Left ventricle myocardium superior (tissue), 1 donor: ENCODE measurements at regions not wholly inside any gene's neighbourhood (a gene's known extent, or its start where the extent isn't known, plus 50 kb on each side); places are given as distances from the start of the nearest gene placed in this dataset.
"Not testable (repeated sequence)": the region's sequence is repeated elsewhere in the genome, so short reads cannot be mapped to it uniquely, and the experiment has no call there.

ENCODE experiments used
- ATAC-seq: fragments of 200-7000 bp; cut with Tn5 transposase; one replicate; pipeline ENCODE4 v1.9.1; 2020; ENCODE audit warnings: mild to moderate bottlenecking, moderate library complexity
- DNase-seq: peaks from one replicate; pipeline ENCODE4 v3.0.0-alpha.2; 2020
- intact Hi-C: fragments of 100-400 bp; cut with micrococcal nuclease; formaldehyde crosslinking; loops from one replicate; pipeline ENCODE4 v1.11.0; 2022
- donor health status: DM: no; HTN: yes; CAD: no; lungs with severe emphysema.

GRCh38 chr13:38166116-38166515 lies 183.5 kb upstream of the UFM1 start:
- intact Hi-C loops, result no loop called here
- ATAC-seq (no peak), DNase-seq (no peak)

GRCh38 chr13:38160131-38160530 lies 189.5 kb upstream of the UFM1 start:
- intact Hi-C loops, result no loop called here
- DNase-seq, result no peak
- ATAC-seq, result no peak

DNA sequence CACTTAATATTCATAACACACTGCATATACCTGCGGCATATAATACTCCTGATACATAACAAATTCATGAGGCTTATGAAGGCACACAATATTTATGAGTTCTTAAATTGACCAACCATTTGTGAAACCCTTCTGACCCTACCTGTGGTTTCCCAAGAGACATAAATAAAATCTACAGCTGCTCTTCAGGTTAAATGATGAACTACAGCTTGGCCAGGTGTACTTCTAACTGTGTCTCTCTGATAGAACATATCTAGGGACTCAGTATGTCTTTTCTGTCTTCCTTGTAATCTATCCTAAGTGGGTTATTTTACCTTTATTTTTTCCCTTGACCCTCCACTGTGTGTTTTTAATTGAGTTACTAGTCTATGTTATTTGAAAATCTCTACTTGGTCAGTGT lies 189.9 kb upstream of the UFM1 start:
- ATAC-seq (no peak), DNase-seq (no peak)
- intact Hi-C loops, result no loop called here

DNA sequence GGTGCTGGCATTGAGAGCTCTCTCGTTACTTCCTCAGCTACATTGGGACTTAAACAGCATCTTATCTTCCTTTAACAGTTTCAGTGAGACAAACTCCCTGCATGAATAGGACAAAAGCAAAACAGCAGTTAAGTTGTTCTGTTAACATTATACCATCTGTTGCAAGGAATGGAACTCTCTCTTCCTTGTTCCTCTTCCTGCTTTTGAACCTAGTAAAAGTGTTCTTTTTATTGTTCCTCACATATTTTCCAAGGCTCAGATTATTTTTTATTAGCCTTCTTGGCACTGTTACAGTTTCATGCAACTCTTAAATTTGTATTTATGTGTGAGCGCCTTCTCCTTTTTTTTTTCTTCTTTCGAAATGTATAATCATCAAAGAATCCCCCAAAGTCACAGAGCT lies 202.6 kb upstream of the UFM1 start:
- intact Hi-C loops, result no loop called here

GRCh38 chr13:38141792-38142191 lies 207.9 kb upstream of the UFM1 start:
- DNase-seq, result no peak
- intact Hi-C loops, result no loop called here
- no peak for ATAC-seq

More for the DNA sequence above, 202.6 kb upstream of the UFM1 start:
- no peak for DNase-seq
- ATAC-seq, result no peak

DNA sequence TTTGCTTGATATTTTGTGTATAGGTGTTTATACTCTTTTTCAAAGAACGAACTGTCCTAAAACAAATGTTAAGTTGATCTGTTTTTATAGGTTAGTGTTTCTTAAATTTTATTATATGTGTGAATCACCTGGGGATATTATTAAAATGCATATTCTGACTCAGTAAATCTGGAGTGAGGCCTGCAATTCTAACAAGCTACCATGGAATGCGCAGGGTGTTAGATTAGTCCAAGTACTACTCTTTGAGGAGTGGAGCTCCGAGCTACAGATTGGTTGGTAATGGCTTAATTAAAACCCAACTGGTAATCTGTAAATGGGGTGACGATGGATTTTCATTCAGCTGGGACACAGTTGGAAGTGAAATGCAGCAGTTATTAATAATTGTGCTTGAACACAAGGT lies 214.1 kb upstream of the UFM1 start:
- intact Hi-C loops, result no loop called here
- no peak for ATAC-seq
- DNase-seq, result no peak

DNA sequence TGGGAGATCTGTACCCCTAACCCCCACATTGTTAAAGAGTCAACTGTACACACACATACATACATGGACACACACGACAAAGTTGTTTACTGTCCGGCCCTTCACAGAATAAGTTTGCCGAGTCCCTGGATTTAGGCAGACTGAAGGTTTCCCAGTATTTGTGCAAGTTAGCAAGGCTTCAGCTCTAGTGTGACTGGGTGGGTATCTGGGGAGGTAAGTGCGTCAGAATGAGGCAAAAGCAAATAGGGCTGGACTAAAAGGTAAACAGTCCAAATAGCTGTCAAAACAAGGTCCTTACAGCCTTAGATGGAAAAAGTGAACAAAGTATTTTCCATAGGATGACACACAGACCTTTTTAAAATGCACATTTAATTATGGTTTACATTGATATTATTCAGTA lies 228.4 kb upstream of the UFM1 start:
- intact Hi-C loops, result no loop called here
- DNase-seq, result no peak
- no peak for ATAC-seq

GRCh38 chr13:38103851-38104250 lies 234.3 kb upstream of the TRPC4 start:
- no peak for DNase-seq
- no peak for ATAC-seq
- intact Hi-C loops, result no loop called here

DNA sequence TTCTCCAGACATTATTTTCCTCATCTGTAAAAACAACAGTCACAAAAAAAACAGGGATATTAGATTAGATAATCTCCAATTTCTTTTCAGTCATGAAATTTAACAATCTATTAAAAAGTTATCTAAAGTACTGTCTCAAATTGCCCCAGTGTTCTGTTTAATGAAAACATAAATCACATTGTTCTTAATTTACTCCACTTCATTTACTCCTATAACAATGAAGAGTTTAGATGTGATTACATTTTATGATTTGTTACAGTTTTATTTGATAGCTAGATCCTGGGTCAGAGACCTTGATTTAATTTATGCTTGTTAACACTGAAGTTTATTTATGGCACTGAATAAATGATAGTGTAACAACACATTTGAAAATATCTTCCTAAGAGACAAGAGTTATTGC lies 230.2 kb upstream of the TRPC4 start:
- DNase-seq, result no peak
- no peak for ATAC-seq
- intact Hi-C loops, result no loop called here

- intact Hi-C loops, result no loop called here
- DNase-seq (no peak), ATAC-seq (no peak)
Measured at GRCh38 chr13:38093425-38093824, 223.9 kb upstream of the TRPC4 start.

GRCh38 chr13:38090913-38091312 lies 221.3 kb upstream of the TRPC4 start:
- DNase-seq (no peak), ATAC-seq (no peak)
- intact Hi-C loops, result no loop called here

- no peak for ATAC-seq
- intact Hi-C loops, result no loop called here
- DNase-seq, result no peak
Measured at GRCh38 chr13:38086721-38087120, 217.1 kb upstream of the TRPC4 start.

DNA sequence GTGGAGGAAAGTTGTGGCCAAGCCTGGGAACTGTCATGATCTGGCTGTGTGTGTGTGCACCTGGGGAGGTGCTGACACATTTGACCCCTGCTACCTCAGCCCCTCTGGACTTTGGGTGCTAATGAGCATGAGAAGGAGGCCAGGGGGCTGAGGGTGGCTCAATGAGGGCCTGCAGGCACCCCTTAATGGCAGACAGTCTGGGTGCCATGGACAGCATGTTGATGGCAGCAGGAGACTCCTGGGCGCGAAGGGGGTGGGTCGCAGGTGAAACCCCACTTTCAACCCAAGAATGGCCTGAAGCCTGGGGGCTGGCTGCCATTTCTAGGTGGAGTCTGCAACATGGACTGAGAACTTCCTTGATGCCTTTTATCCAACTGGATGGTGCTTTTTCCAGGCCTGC lies 216.4 kb upstream of the TRPC4 start:
- DNase-seq, result no peak
- ATAC-seq, result no peak
- intact Hi-C loops, result no loop called here

DNA sequence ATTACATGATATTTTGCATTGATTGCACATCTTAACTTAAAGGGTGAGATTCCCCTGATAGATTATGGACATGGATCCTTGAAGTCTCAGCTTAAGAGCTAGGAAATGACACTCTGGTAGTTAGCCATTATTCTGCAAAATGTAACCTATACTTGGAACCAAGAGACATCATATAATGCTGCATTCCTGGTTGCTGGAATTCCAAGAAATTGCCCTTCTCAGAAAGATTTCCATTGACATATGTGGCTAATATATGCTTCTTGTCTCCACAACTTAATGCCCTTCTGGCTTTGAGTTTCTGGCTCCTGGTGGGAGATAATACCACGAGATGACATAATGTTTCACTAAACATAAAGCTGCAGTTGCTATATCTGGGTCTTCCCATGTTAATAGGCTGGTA lies 204.4 kb upstream of the TRPC4 start:
- ATAC-seq (no peak), DNase-seq (no peak)
- intact Hi-C loops, result loop anchor here (10.0 kb wide), 1 partner anchor 201 kb away; no protein-coding TSS in a partner anchor

GRCh38 chr13:38072696-38073095 lies 203.1 kb upstream of the TRPC4 start:
- DNase-seq (no peak), ATAC-seq (no peak)
- intact Hi-C loops, result loop anchor here (10.0 kb wide), 1 partner anchor 202 kb away; no protein-coding TSS in a partner anchor

- intact Hi-C loops, result loop anchor here (10.0 kb wide), 1 partner anchor 203 kb away; no protein-coding TSS in a partner anchor
- ATAC-seq, DNase-seq: not testable (repeated sequence)
Measured at GRCh38 chr13:38071340-38071739, 201.8 kb upstream of the TRPC4 start.

DNA sequence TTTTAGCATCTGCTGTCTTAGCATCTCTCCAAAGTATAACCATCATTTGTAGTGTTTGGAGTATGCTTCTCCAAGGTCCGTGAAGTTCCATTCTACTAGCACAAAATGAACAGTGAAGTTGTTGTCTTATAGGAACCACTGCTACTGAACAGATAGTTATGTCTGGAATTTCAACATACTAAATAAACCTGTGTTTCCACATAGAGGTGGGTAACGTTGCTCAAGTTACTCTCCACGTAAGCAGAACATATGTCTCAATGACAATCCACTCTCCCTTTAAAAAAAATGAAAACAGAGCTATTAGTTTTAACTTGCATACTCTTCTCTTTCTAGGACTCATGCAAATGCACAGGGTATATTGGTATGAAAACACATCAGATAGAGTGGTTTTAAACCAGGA lies 184.3 kb upstream of the TRPC4 start:
- DNase-seq (no peak), ATAC-seq (no peak)
- intact Hi-C loops, result no loop called here

DNA sequence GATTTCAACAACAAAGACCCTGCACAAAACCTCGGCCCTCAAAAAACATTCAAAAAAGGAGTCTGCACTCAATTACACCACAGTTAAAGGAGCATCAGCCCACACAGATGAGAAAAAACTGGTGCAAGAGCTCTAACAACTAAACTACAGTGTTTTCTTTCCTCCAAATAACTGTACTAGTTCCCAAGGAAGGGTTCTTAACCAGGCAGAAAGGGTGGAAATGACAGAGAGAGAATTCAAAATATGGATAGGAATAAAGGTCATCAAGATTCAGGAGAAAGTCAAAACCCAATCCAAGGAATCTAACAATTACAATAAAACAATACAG lies 176.4 kb upstream of the TRPC4 start:
- intact Hi-C loops, result no loop called here
- no peak for DNase-seq
- ATAC-seq, result no peak

DNA sequence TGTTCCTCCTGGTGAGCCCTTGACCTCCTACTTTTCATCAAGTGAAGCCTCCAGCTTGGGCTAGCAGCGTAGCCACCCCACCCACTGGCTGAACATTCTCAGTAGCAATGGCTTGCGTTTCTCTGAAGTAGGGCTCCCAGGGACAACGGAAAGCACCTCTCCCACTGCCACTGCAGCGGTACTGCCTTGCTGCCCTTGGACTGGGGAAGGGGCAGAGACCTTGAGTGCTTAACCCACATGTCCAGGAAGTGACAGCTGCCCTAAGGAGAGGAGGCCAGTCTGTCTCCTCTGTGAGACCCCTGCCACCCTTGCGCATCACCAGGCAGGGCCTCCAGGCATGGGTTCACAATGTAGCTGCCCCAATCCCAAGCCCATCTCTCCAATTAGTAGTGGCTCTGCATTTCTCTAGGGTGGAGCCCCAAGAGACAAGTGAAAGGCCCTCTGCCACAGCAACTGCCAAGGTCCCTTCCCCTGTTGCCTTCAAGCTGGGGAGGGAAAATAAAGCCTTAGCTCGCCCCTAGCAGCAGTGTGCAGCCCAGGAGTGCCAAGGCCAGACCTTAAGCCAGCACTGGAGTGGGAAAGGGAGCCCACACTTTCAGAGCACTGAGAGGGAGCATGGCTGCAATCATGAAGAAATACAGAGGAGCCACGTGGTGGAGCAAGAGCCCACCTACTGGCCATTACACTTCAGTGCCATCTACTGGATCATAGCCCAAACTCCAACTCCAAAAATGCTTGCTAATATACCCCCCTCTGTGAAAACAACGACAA lies 175.9 kb upstream of the TRPC4 start:
- DNase-seq (no peak), ATAC-seq (no peak)
- intact Hi-C loops, result no loop called here

- intact Hi-C loops, result no loop called here
- no peak for DNase-seq
- ATAC-seq, result no peak
Measured at GRCh38 chr13:38044067-38044466, 174.5 kb upstream of the TRPC4 start.

- intact Hi-C loops, result no loop called here
- no peak for ATAC-seq
- DNase-seq, result no peak
Measured at GRCh38 chr13:38042771-38043170, 173.2 kb upstream of the TRPC4 start.

GRCh38 chr13:38024431-38024830 lies 154.9 kb upstream of the TRPC4 start:
- ATAC-seq, result no peak
- intact Hi-C loops, result no loop called here
- DNase-seq, result no peak
